Stomach (tissue), 8 donors: ENCODE measurements at regions not wholly inside any gene's neighbourhood (a gene's known extent, or its start where the extent isn't known, plus 50 kb on each side); places are given as distances from the start of the nearest gene placed in this dataset.
A peak's percentile ranks its signal among the peaks of the same experiment; 100 is the strongest.

ENCODE experiments used
- DNase-seq, 2 donors: peaks; one replicate each; pipeline versions ENCODE4 v3.0.0 to v3.0.0-alpha.2; 2013 to 2019
- H3K27ac ChIP-seq, 5 donors: fragments of 200-600 bp in 4 of 5; sonication (generic) in 4 of 5; one replicate each; pipeline ENCODE4 v1.5.1; 2013 to 2019; ENCODE audit warnings: mild to moderate bottlenecking in 1 of 5, moderate library complexity in 1 of 5
- H3K27me3 ChIP-seq, 3 donors: fragments of 200-600 bp; sonication (generic); one replicate each; pipeline ENCODE4 v1.5.1; 2017 to 2019; ENCODE audit warnings: mixed run types in 1 of 3
- H3K36me3 ChIP-seq, 4 donors: fragments of 200-600 bp; sonication (generic); 1 replicate in 3 of 4; 2 replicates in 1 of 4; pipeline ENCODE4 v1.5.1; 2016 to 2019
- H3K4me1 ChIP-seq, 4 donors: fragments of 200-600 bp; sonication (generic); one replicate each; pipeline ENCODE4 v1.5.1; 2016 to 2019
- H3K4me3 ChIP-seq, 4 donors: fragments of 200-600 bp; sonication (generic) in 3 of 4; one replicate each; pipeline ENCODE4 v1.5.1; 2016 to 2019; ENCODE audit warnings: mild to moderate bottlenecking in 1 of 4
- H3K9me3 ChIP-seq, 4 donors: fragments of 200-600 bp; sonication (generic); one replicate each; pipeline ENCODE4 v1.5.1; 2016 to 2019
- CTCF ChIP-seq, 7 experiments: fragments of 450-650 bp in 4 of 7; fragments of 200-600 bp in 3 of 7; sonication (generic) in 3 of 7; IDR thresholded peaks; one replicate each; pipeline ENCODE4 v1.5.1; 2016 to 2019; ENCODE audit warnings: antibody characterized with exemption in 7 of 7, control low read depth in 2 of 7, mild to moderate bottlenecking in 1 of 7
- EP300 ChIP-seq: sonication (generic); formaldehyde crosslinking; IDR thresholded peaks from one replicate; pipeline ENCODE4 v1.6.1; 2017; ENCODE audit warnings: antibody characterized with exemption
- POLR2A ChIP-seq, 4 donors: fragments of 450-650 bp; IDR thresholded peaks; one replicate each; pipeline ENCODE4 v1.6.1; 2016; ENCODE audit warnings: antibody characterized with exemption in 4 of 4, control low read depth in 2 of 4, mild to moderate bottlenecking in 1 of 4, moderate library complexity in 1 of 4
- POLR2AphosphoS5 ChIP-seq, 3 donors: sonication (generic); formaldehyde crosslinking; IDR thresholded peaks; one replicate each; pipeline ENCODE4 v1.6.1; 2016; ENCODE audit warnings: antibody characterized with exemption in 3 of 3
- WGBS, 5 donors: extraction: QIAGEN DNeasy Blood & Tissue Kit in 3 of 5; methylation state at CpG; one replicate each; pipeline versions ENCODE4 v1.1.5 to v1.1.7; 2013 to 2018; 5-methylcytosine and 5-hydroxymethylcytosine counted together
- intact Hi-C: fragments of 100-400 bp; cut with DNase I; formaldehyde crosslinking; loops from one replicate; pipeline ENCODE4 v1.15.1; 2023; ENCODE audit warnings: low total_unique reads
- donor health status: healthy with polysubstance abuse.
- donor health status: Bipolar disorder and iron deficiency.
- donor health status: healthy.

- H3K9me3 ChIP-seq, result no peaks in the 10 kb centered on the region
- peak in 1 of 2 donors; percentile 38 for DNase-seq
- H3K4me3 ChIP-seq, result no peak overlapping the region
- intact Hi-C loops, result no loop called here
- no peaks in the 10 kb centered on the region for H3K4me1 ChIP-seq
- peaks cover 0 to 3% (median 0%) of the 10 kb centered on the region in 3 donors for H3K27me3 ChIP-seq
- TF ChIP-seq POLR2A (IDR thresholded peaks at IDR 0.05), result no peak
- TF ChIP-seq POLR2AphosphoS5 (IDR thresholded peaks at IDR 0.05), result no peak
- no peak for TF ChIP-seq EP300
- TF ChIP-seq CTCF (IDR thresholded peaks at IDR 0.05), result no peak
- H3K36me3 ChIP-seq, result no peaks in the 10 kb centered on the region
- H3K27ac ChIP-seq, result no peak overlapping the region
- 40 to 60% (median 55%) methylated on average over 6 of the region's 6 CpGs for WGBS, 5 donors
Observed at GRCh38 chr10:125489731-125490130, 193.2 kb downstream of the TEX36 start.

DNA sequence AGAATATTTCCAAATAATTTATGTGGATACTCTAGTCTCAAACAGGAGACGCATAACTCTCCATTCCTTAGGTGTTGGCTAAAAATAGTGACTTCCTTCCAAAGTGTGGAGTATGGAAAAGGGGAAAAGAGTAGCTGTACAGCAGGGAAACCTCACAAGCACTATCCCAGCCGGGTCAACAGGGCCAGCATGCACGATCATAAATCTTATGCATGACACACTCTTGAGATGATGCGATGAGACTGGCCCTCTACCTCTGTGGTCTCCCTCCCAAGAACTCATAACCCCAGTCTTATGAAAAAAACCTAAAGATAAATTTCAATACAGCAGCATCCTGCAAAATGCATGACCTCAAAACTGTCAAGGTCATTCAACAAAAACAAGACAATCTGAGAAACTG is 197.3 kb downstream of the TEX36 start:
- no peaks in the 10 kb centered on the region for H3K36me3 ChIP-seq
- H3K4me3 ChIP-seq, result no peak overlapping the region
- TF ChIP-seq POLR2A (IDR thresholded peaks at IDR 0.05) (no peak), EP300 (no peak), POLR2AphosphoS5 (IDR thresholded peaks at IDR 0.05) (no peak), CTCF (IDR thresholded peaks at IDR 0.05) (no peak)
- no peaks in the 10 kb centered on the region for H3K9me3 ChIP-seq
- H3K27ac ChIP-seq, result no peak overlapping the region
- no peaks in the 10 kb centered on the region for H3K27me3 ChIP-seq
- no peaks in the 10 kb centered on the region for H3K4me1 ChIP-seq
- no peak for DNase-seq
- 77 to 93% (median 84%) methylated on average over 4 of the region's 4 CpGs for WGBS, 5 donors
- intact Hi-C loops, result no loop called here

- DNase-seq, result no peak
- Histone ChIP-seq H3K4me3 (no peak overlapping the region), H3K36me3 (no peaks in the 10 kb centered on the region), H3K4me1 (no peaks in the 10 kb centered on the region), H3K27me3 (peaks cover 0 to 6% (median 0%) of the 10 kb centered on the region in 3 donors), H3K27ac (no peak overlapping the region), H3K9me3 (no peaks in the 10 kb centered on the region)
- TF ChIP-seq CTCF (IDR thresholded peaks at IDR 0.05) (no peak), EP300 (no peak), POLR2AphosphoS5 (IDR thresholded peaks at IDR 0.05) (no peak), POLR2A (IDR thresholded peaks at IDR 0.05) (no peak)
- WGBS, 5 donors, result 85 to 94% (median 91%) methylated on average over 1 of the region's 1 CpG
- intact Hi-C loops, result no loop called here
Observed at GRCh38 chr10:125484035-125484732, 198.8 kb downstream of the TEX36 start.

- Histone ChIP-seq H3K36me3 (no peaks in the 10 kb centered on the region), H3K4me1 (no peaks in the 10 kb centered on the region), H3K27me3 (peaks cover 0 to 9% (median 0%) of the 10 kb centered on the region in 3 donors), H3K9me3 (no peaks in the 10 kb centered on the region), H3K27ac (no peak overlapping the region), H3K4me3 (no peak overlapping the region)
- no peak for DNase-seq
- 38 to 73% (median 47%) methylated on average over 5 of the region's 5 CpGs for WGBS, 5 donors
- intact Hi-C loops, result no loop called here
- TF ChIP-seq CTCF (IDR thresholded peaks at IDR 0.05) (no peak), POLR2A (IDR thresholded peaks at IDR 0.05) (no peak), EP300 (no peak), POLR2AphosphoS5 (IDR thresholded peaks at IDR 0.05) (no peak)
Observed at GRCh38 chr10:125482637-125483036, 200.3 kb downstream of the TEX36 start.
